ENCODE measurements at regions not wholly inside any gene's neighbourhood (a gene's known extent, or its start where the extent isn't known, plus 50 kb on each side); places are given as distances from the start of the nearest gene placed in this dataset.

GRCh38 chr11:70641369-70641768 lies 243.0 kb downstream of the CTTN start:
- DNase-seq: no peak
- Histone ChIP-seq H3K4me3 (no peak overlapping the region), H3K27ac (no peak overlapping the region), H3K4me1 (no peaks in the 10 kb centered on the region), H3K9me3 (no peaks in the 10 kb centered on the region), H3K36me3 (no peaks in the 10 kb centered on the region), H3K27me3 (no peaks in the 10 kb centered on the region)
- no peak for TF ChIP-seq POLR2A (IDR thresholded peaks at IDR 0.05)
- no peak for TF ChIP-seq CTCF (IDR thresholded peaks at IDR 0.05)

- Histone ChIP-seq H3K9me3 (no peaks in the 10 kb centered on the region), H3K27me3 (no peaks in the 10 kb centered on the region), H3K4me3 (no peak overlapping the region), H3K27ac (no peak overlapping the region), H3K36me3 (no peaks in the 10 kb centered on the region), H3K4me1 (no peaks in the 10 kb centered on the region)
- no peak for TF ChIP-seq POLR2A (IDR thresholded peaks at IDR 0.05)
- DNase-seq: no peak
These were observed 243.9 kb downstream of the CTTN start for GRCh38 chr11:70642266-70642665.

- Histone ChIP-seq H3K36me3 (no peaks in the 10 kb centered on the region), H3K9me3 (no peaks in the 10 kb centered on the region), H3K4me3 (no peak overlapping the region), H3K27ac (no peak overlapping the region), H3K27me3 (no peaks in the 10 kb centered on the region), H3K4me1 (no peaks in the 10 kb centered on the region)
- no peak for DNase-seq
- TF ChIP-seq POLR2A (IDR thresholded peaks at IDR 0.05): no peak
- no peak for TF ChIP-seq CTCF (IDR thresholded peaks at IDR 0.05)
These were observed 245.3 kb downstream of the CTTN start for GRCh38 chr11:70643642-70644041.

- H3K4me1 ChIP-seq: no peaks in the 10 kb centered on the region
- no peaks in the 10 kb centered on the region for H3K27me3 ChIP-seq
- H3K9me3 ChIP-seq: no peaks in the 10 kb centered on the region
- no peak overlapping the region for H3K27ac ChIP-seq
- H3K36me3 ChIP-seq: no peaks in the 10 kb centered on the region
- TF ChIP-seq POLR2A (IDR thresholded peaks at IDR 0.05): no peak
- TF ChIP-seq CTCF (IDR thresholded peaks at IDR 0.05): no peak
- H3K4me3 ChIP-seq: no peak overlapping the region
- no peak for DNase-seq
These were observed 246.2 kb downstream of the CTTN start for GRCh38 chr11:70644343-70645060.

GRCh38 chr11:70645537-70645936 lies 247.2 kb downstream of the CTTN start:
- no peaks in the 10 kb centered on the region for H3K36me3 ChIP-seq
- no peaks in the 10 kb centered on the region for H3K4me1 ChIP-seq
- no peak for TF ChIP-seq CTCF (IDR thresholded peaks at IDR 0.05)
- TF ChIP-seq POLR2A (IDR thresholded peaks at IDR 0.05): no peak
- H3K27ac ChIP-seq: no peak overlapping the region
- H3K4me3 ChIP-seq: no peak overlapping the region
- DNase-seq: no peak
- H3K9me3 ChIP-seq: no peaks in the 10 kb centered on the region
- no peaks in the 10 kb centered on the region for H3K27me3 ChIP-seq

GRCh38 chr11:70646272-70647049 lies 248.1 kb downstream of the CTTN start:
- Histone ChIP-seq H3K4me1 (no peaks in the 10 kb centered on the region), H3K9me3 (no peaks in the 10 kb centered on the region), H3K36me3 (no peaks in the 10 kb centered on the region), H3K4me3 (no peak overlapping the region), H3K27me3 (no peaks in the 10 kb centered on the region), H3K27ac (no peak overlapping the region)
- no peak for DNase-seq
- TF ChIP-seq CTCF (IDR thresholded peaks at IDR 0.05) (no peak), POLR2A (IDR thresholded peaks at IDR 0.05) (no peak)
